PC-9 (cell line): ENCODE measurements at regions not wholly inside any gene's neighbourhood (a gene's known extent, or its start where the extent isn't known, plus 50 kb on each side); places are given as distances from the start of the nearest gene placed in this dataset.

ENCODE experiments used
- BruUV-seq: library from RNA; stranded (reverse); fragments of 400-500 nt; replicated peaks from 2 replicates; lab custom pipeline; 2021; lab: Mats Ljungman, UMichigan
- CTCF ChIA-PET: fragments of 300-600 bp; sonication (Branson Sonifier 250); formaldehyde crosslinking; loops from one replicate; lab custom pipeline; 2022; ENCODE audit warnings: antibody characterized with exemption; lab: Charles Lee
- POLR2A ChIA-PET: fragments of 300-600 bp; sonication (Branson Sonifier 250); formaldehyde crosslinking; loops from one replicate; lab custom pipeline; 2022; ENCODE audit warnings: antibody characterized with exemption; ENCODE audit not compliant: unreplicated experiment; lab: Charles Lee
- DNase-seq, 2 experiments: peaks; one replicate each; pipeline versions ENCODE4 v3.0.0 to v3.0.0-alpha.2; 2015 to 2022; ENCODE audit warnings: mixed read lengths in 1 of 2
- H2AFZ ChIP-seq: fragments of 200-600 bp; sonication (generic); 2 replicates; pipeline ENCODE4 v1.8.1; 2017; ENCODE audit warnings: antibody characterized with exemption
- H3F3A ChIP-seq: fragments of 200-600 bp; sonication (generic); 2 replicates; pipeline ENCODE4 v1.8.1; 2017; ENCODE audit warnings: antibody characterized with exemption, mild to moderate bottlenecking, low read depth; ENCODE audit not compliant: insufficient read depth
- H3K27ac ChIP-seq: fragments of 200-600 bp; sonication (generic); 2 replicates; pipeline ENCODE4 v1.6.1; 2016; ENCODE audit warnings: mixed run types
- H3K27me3 ChIP-seq: fragments of 200-600 bp; sonication (generic); 2 replicates; pipeline ENCODE4 v1.6.1; 2016; ENCODE audit warnings: low read depth, mixed run types; ENCODE audit not compliant: insufficient read depth
- H3K36me3 ChIP-seq: fragments of 200-600 bp; sonication (generic); 2 replicates; pipeline ENCODE4 v1.6.1; 2016; ENCODE audit warnings: low read depth, mixed run types
- H3K4me1 ChIP-seq: fragments of 200-600 bp; sonication (generic); replicated peaks from 2 replicates; pipeline ENCODE4 v1.6.1; 2016; ENCODE audit warnings: mixed run types; ENCODE audit not compliant: insufficient read depth
- H3K4me2 ChIP-seq: fragments of 200-600 bp; sonication (generic); 2 replicates; pipeline ENCODE4 v1.6.1; 2017; ENCODE audit warnings: mixed run types
- H3K4me3 ChIP-seq: fragments of 200-600 bp; sonication (generic); 2 replicates; pipeline ENCODE4 v1.6.1; 2016; ENCODE audit warnings: mixed run types
- H3K79me2 ChIP-seq: fragments of 200-600 bp; sonication (generic); 2 replicates; pipeline ENCODE4 v1.6.1; 2017; ENCODE audit warnings: low read depth, mixed run types
- H3K9me2 ChIP-seq: fragments of 200-600 bp; sonication (generic); 2 replicates; pipeline ENCODE4 v1.8.1; 2017; ENCODE audit warnings: mild to moderate bottlenecking; ENCODE audit not compliant: insufficient read depth
- H3K9me3 ChIP-seq: fragments of 200-600 bp; sonication (generic); 2 replicates; pipeline ENCODE4 v1.8.1; 2016; ENCODE audit warnings: low read depth; ENCODE audit not compliant: insufficient read depth
- H4K20me1 ChIP-seq: fragments of 200-600 bp; sonication (generic); 2 replicates; pipeline ENCODE4 v1.8.1; 2017; ENCODE audit not compliant: insufficient read depth
- EZH2 ChIP-seq: fragments of 200-600 bp; sonication (generic); IDR thresholded peaks from 2 replicates; pipeline ENCODE4 v1.8.0; 2017; ENCODE audit warnings: antibody characterized with exemption, low read depth
- intact Hi-C: fragments of 100-400 bp; cut with micrococcal nuclease; formaldehyde crosslinking; loops from one replicate; pipeline ENCODE4 v1.10.0; 2022; ENCODE audit not compliant: unreplicated experiment
- TF ChIP-seq, protein P1 (sequence below): fragments of 200-600 bp; sonication (generic); conservative IDR thresholded peaks from 2 replicates; pipeline ENCODE4 v1.6.1; 2017; ENCODE audit warnings: mixed run types, antibody characterized with exemption, mild to moderate bottlenecking, moderate library complexity

DNA sequence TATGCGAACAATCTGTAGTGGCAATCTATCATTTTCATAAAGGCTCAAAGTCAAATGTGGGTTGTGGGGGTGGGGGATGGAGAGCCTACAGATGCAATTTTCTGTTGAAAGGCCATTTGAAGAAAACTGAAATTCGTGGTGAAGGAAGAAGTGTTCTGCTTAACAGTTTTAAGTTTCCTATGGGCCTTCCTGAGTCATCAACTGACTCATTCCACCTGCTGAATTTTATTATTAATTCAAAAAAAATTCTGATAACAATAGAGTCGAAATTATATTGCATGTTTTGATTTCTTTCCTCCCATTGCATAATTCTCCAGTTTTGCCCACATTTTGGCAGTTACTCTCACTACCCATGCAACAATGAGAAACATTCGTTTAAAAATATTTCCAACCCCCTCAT is 622.3 kb upstream of the ARID1B start:
- ChIA-PET POLR2A (no interaction called here), CTCF (no interaction called here)
- Histone ChIP-seq H3K27me3 (no peaks in the 10 kb centered on the region), H3K36me3 (no peaks in the 10 kb centered on the region), H3K9me2 (no peaks in the 10 kb centered on the region), H4K20me1 (no peaks in the 10 kb centered on the region), H3K79me2 (no peaks in the 10 kb centered on the region), H3K27ac (no peak overlapping the region), H3K9me3 (no peaks in the 10 kb centered on the region), H3F3A (no peaks in the 10 kb centered on the region), H3K4me1 (no peaks in the 10 kb centered on the region), H2AFZ (no peak overlapping the region), H3K4me2 (no peak overlapping the region), H3K4me3 (no peak overlapping the region)
- no peak for DNase-seq
- intact Hi-C loops, result no loop called here
- BruUV-seq, result no TSS peak
- TF ChIP-seq, protein P1, sequence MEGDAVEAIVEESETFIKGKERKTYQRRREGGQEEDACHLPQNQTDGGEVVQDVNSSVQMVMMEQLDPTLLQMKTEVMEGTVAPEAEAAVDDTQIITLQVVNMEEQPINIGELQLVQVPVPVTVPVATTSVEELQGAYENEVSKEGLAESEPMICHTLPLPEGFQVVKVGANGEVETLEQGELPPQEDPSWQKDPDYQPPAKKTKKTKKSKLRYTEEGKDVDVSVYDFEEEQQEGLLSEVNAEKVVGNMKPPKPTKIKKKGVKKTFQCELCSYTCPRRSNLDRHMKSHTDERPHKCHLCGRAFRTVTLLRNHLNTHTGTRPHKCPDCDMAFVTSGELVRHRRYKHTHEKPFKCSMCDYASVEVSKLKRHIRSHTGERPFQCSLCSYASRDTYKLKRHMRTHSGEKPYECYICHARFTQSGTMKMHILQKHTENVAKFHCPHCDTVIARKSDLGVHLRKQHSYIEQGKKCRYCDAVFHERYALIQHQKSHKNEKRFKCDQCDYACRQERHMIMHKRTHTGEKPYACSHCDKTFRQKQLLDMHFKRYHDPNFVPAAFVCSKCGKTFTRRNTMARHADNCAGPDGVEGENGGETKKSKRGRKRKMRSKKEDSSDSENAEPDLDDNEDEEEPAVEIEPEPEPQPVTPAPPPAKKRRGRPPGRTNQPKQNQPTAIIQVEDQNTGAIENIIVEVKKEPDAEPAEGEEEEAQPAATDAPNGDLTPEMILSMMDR, result no peak
- no peak for TF ChIP-seq EZH2

DNA sequence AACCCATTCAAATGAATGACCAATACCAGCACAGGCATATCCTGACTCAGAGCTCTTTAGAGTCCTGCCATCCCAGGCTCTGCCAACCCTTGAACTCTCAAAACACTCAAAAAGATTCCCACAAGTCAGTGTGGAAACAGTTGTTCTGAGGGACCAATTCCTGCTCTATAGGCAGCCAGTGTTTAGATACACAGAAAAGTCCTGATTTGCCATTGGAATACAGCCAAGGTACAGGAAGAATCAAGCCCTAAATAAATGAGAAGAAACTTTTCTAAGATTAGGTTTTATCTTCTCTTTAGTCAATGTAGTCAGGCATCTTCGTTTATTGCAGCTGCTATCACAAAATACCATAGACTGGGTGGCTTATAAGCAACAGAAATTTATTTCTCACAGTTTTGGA is 626.8 kb upstream of the ARID1B start:
- intact Hi-C loops, result no loop called here
- POLR2A ChIA-PET, result no interaction called here
- Histone ChIP-seq H3K9me3 (no peaks in the 10 kb centered on the region), H3K4me3 (no peak overlapping the region), H4K20me1 (no peaks in the 10 kb centered on the region), H2AFZ (no peak overlapping the region), H3K4me1 (no peaks in the 10 kb centered on the region), H3K4me2 (no peak overlapping the region), H3K36me3 (no peaks in the 10 kb centered on the region), H3K27me3 (no peaks in the 10 kb centered on the region), H3F3A (no peaks in the 10 kb centered on the region), H3K9me2 (no peaks in the 10 kb centered on the region), H3K27ac (no peak overlapping the region), H3K79me2 (no peaks in the 10 kb centered on the region)
- TF ChIP-seq, protein P1, result no peak
- no peak for TF ChIP-seq EZH2
- no TSS peak for BruUV-seq
- DNase-seq, result no peak
- CTCF ChIA-PET, result no interaction called here

DNA sequence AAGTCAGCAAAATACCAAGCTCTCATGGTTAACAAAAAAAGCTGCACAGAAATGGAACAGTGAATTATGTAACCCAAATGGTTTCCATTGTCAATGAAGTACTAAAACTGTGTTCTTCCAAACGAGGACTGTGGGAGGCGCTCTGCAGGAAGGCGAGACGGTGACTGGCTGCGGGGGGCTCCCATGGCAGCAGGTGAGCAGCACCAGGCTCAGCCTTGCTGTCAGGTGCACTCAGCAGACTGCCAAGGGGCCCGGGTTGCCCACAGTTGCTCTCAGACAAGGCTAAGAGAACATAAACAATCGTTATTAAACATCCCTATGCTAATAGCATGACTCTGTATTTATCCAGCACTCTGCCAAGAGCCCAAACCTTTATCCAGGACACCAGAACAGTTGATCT is 630.3 kb upstream of the ARID1B start:
- intact Hi-C loops, result no loop called here
- ChIA-PET CTCF (no interaction called here), POLR2A (no interaction called here)
- H3K27me3 ChIP-seq, result no peaks in the 10 kb centered on the region
- no peak overlapping the region for H3K27ac ChIP-seq
- peaks cover 4% of the 10 kb centered on the region; the same call in 1 of the 2 replicates for H3K9me3 ChIP-seq
- H3K4me1 ChIP-seq, result no peaks in the 10 kb centered on the region
- no peaks in the 10 kb centered on the region for H3K9me2 ChIP-seq
- H3K4me3 ChIP-seq, result no peak overlapping the region
- no peaks in the 10 kb centered on the region for H3F3A ChIP-seq
- no peaks in the 10 kb centered on the region for H3K79me2 ChIP-seq
- H3K36me3 ChIP-seq, result no peaks in the 10 kb centered on the region
- DNase-seq, result no peak
- H4K20me1 ChIP-seq, result no peaks in the 10 kb centered on the region
- H2AFZ ChIP-seq, result no peak overlapping the region
- no peak overlapping the region for H3K4me2 ChIP-seq
- BruUV-seq, result no TSS peak
- TF ChIP-seq, protein P1, result no peak
